ENCODE measurements at regions not wholly inside any gene's neighbourhood (a gene's known extent, or its start where the extent isn't known, plus 50 kb on each side); places are given as distances from the start of the nearest gene placed in this dataset.
"Not testable (repeated sequence)": the region's sequence is repeated elsewhere in the genome, so short reads cannot be mapped to it uniquely, and the experiment has no call there.

GRCh38 chr10:8312781-8313180 is 258.3 kb downstream of the GATA3 start:
- DNase-seq = no peak

GRCh38 chr10:8314486-8314885 is 260.0 kb downstream of the GATA3 start:
- no peak for DNase-seq

- no peak for DNase-seq
These were observed 261.1 kb downstream of the GATA3 start for GRCh38 chr10:8315619-8316021.

- no peak for DNase-seq
These were observed 261.8 kb downstream of the GATA3 start for GRCh38 chr10:8316284-8316683.

GRCh38 chr10:8318429-8318828 is 263.9 kb downstream of the GATA3 start:
- not testable (repeated sequence) for DNase-seq

GRCh38 chr10:8318956-8319355 is 264.5 kb downstream of the GATA3 start:
- DNase-seq = no peak

- DNase-seq = no peak
These were observed 265.2 kb downstream of the GATA3 start for GRCh38 chr10:8319704-8320103.

GRCh38 chr10:8321990-8322389 is 267.5 kb downstream of the GATA3 start:
- no peak for DNase-seq

GRCh38 chr10:8323428-8324054 is 269.1 kb downstream of the GATA3 start:
- DNase-seq = no peak

- no peak for DNase-seq
These were observed 270.8 kb downstream of the GATA3 start for GRCh38 chr10:8325024-8325980.

- no peak for DNase-seq
These were observed 272.1 kb downstream of the GATA3 start for GRCh38 chr10:8326396-8327139.

GRCh38 chr10:8327140-8327423 is 272.6 kb downstream of the GATA3 start:
- DNase-seq = no peak

GRCh38 chr10:8331387-8331786 is 276.9 kb downstream of the GATA3 start:
- no peak for DNase-seq

GRCh38 chr10:8331896-8332729 is 277.6 kb downstream of the GATA3 start:
- DNase-seq = peak in 8 of 14 donors; percentile 1 to 41 (median 9)

- no peak for DNase-seq
These were observed 278.2 kb downstream of the GATA3 start for GRCh38 chr10:8332730-8333111.

- DNase-seq = no peak
These were observed 280.1 kb downstream of the GATA3 start for GRCh38 chr10:8334631-8335030.

GRCh38 chr10:8336629-8337331 is 282.3 kb downstream of the GATA3 start:
- DNase-seq = no peak

GRCh38 chr10:8337332-8337651 is 282.8 kb downstream of the GATA3 start:
- no peak for DNase-seq

- DNase-seq = no peak
These were observed 283.8 kb downstream of the GATA3 start for GRCh38 chr10:8338177-8338766.

GRCh38 chr10:8344756-8345155 is 290.3 kb downstream of the GATA3 start:
- no peak for DNase-seq

GRCh38 chr10:8346861-8347260 is 292.4 kb downstream of the GATA3 start:
- DNase-seq = no peak

GRCh38 chr10:8347614-8348013 is 293.1 kb downstream of the GATA3 start:
- not testable (repeated sequence) for DNase-seq
